Neural cell (in vitro differentiated cells): ENCODE measurements at regions not wholly inside any gene's neighbourhood (a gene's known extent, or its start where the extent isn't known, plus 50 kb on each side); places are given as distances from the start of the nearest gene placed in this dataset.

Experiments used
- H2AFZ ChIP-seq: fragments of 200-600, 300-800 bp; sonication (generic), shearing (Covaris generic); 2 replicates; pipeline ENCODE4 v1.6.0; 2014; ENCODE audit warnings: low read depth, mild to moderate bottlenecking, antibody characterized with exemption, low read length, moderate library complexity
- H3F3A ChIP-seq: fragments of 200-600 bp; shearing (Covaris generic); 2 replicates; pipeline ENCODE4 v1.6.1; 2016; ENCODE audit warnings: mild to moderate bottlenecking, moderate library complexity, mixed read lengths, antibody characterized with exemption, low read length; ENCODE audit not compliant: insufficient read depth, poor library complexity, severe bottlenecking
- H3K27ac ChIP-seq: fragments of 200-600, 300-800 bp; sonication (generic), shearing (Covaris generic); 2 replicates; pipeline ENCODE4 v1.5.1; 2014; ENCODE audit warnings: mild to moderate bottlenecking, low read length, moderate library complexity
- H3K27me3 ChIP-seq: fragments of 300-800, 200-600 bp; sonication (generic), shearing (Covaris generic); 2 replicates; pipeline ENCODE4 v1.6.0; 2014; ENCODE audit warnings: mild to moderate bottlenecking, low read depth, low read length, moderate library complexity; ENCODE audit not compliant: insufficient read depth
- H3K36me3 ChIP-seq: fragments of 300-800, 200-600 bp; sonication (generic), shearing (Covaris generic); 2 replicates; pipeline ENCODE4 v1.5.1; 2014; ENCODE audit warnings: mild to moderate bottlenecking, antibody characterized with exemption, low read length, moderate library complexity; ENCODE audit not compliant: insufficient read depth
- H3K4me2 ChIP-seq: fragments of 300-800, 200-600 bp; sonication (generic), shearing (Covaris generic); 2 replicates; pipeline ENCODE4 v1.6.0; 2014; ENCODE audit warnings: mild to moderate bottlenecking, low read length
- H3K4me3 ChIP-seq: fragments of 300-800, 200-600 bp; sonication (generic), shearing (Covaris generic); 2 replicates; pipeline ENCODE4 v1.5.1; 2014; ENCODE audit warnings: mild to moderate bottlenecking, low read length, moderate library complexity
- H3K79me2 ChIP-seq: fragments of 200-600 bp; shearing (Covaris generic); replicated peaks from 2 replicates; pipeline ENCODE4 v1.6.0; 2014; ENCODE audit warnings: mild to moderate bottlenecking, low read length, moderate library complexity; ENCODE audit not compliant: insufficient read depth
- H3K9ac ChIP-seq: fragments of 300-800, 200-600 bp; sonication (generic), shearing (Covaris generic); 2 replicates; pipeline ENCODE4 v1.6.1; 2016; ENCODE audit warnings: mild to moderate bottlenecking, low read length, mixed read lengths
- H3K9me2 ChIP-seq: fragments of 200-600 bp; shearing (Covaris generic); 2 replicates; pipeline ENCODE4 v1.6.1; 2016; ENCODE audit warnings: mild to moderate bottlenecking, low read length, mixed read lengths; ENCODE audit not compliant: insufficient read depth
- H3K9me3 ChIP-seq: fragments of 200-600, 300-800 bp; sonication (generic), shearing (Covaris generic); 2 replicates; pipeline ENCODE4 v1.6.1; 2016; ENCODE audit warnings: mild to moderate bottlenecking, mixed run types, low read length, moderate library complexity, mixed read lengths
- H4K20me1 ChIP-seq: fragments of 200-600 bp; shearing (Covaris generic); 2 replicates; pipeline ENCODE4 v1.6.1; 2016; ENCODE audit warnings: mild to moderate bottlenecking, mixed run types; ENCODE audit not compliant: insufficient read depth
- EP300 ChIP-seq: fragments of 450-650 bp; conservative IDR thresholded peaks from 2 replicates; pipeline ENCODE4 v1.6.1; 2014; ENCODE audit warnings: antibody characterized with exemption, mild to moderate bottlenecking, moderate library complexity; ENCODE audit not compliant: poor library complexity, severe bottlenecking
- EZH2 ChIP-seq: fragments of 200-600, 300-800 bp; shearing (Covaris generic), sonication (generic); IDR thresholded peaks from 2 replicates; pipeline ENCODE4 v1.6.1; 2014; ENCODE audit warnings: antibody characterized with exemption, low read length, borderline replicate concordance, mild to moderate bottlenecking; ENCODE audit not compliant: insufficient read depth, poor library complexity, severe bottlenecking
- MXI1 ChIP-seq: fragments of 450-650 bp; conservative IDR thresholded peaks from 2 replicates; pipeline ENCODE4 v1.6.1; 2014; ENCODE audit warnings: antibody characterized with exemption, mild to moderate bottlenecking; ENCODE audit not compliant: poor library complexity, severe bottlenecking
- POLR2AphosphoS5 ChIP-seq: IDR thresholded peaks from 2 replicates; pipeline ENCODE4 v1.6.1; 2012
- RAD21 ChIP-seq: fragments of 450-650 bp; conservative IDR thresholded peaks from 2 replicates; pipeline ENCODE4 v1.6.1; 2014; ENCODE audit warnings: antibody characterized with exemption, mild to moderate bottlenecking, moderate library complexity
- SMC3 ChIP-seq: fragments of 450-650 bp; conservative IDR thresholded peaks from 2 replicates; pipeline ENCODE4 v1.6.1; 2014; ENCODE audit warnings: antibody characterized with exemption, mild to moderate bottlenecking, moderate library complexity; ENCODE audit not compliant: poor library complexity
- TAF1 ChIP-seq: IDR thresholded peaks from 2 replicates; pipeline ENCODE4 v1.6.1; 2012; ENCODE audit warnings: low read depth
- TF ChIP-seq, protein P1 (sequence below): IDR thresholded peaks from 2 replicates; pipeline ENCODE4 v1.6.1; 2012; ENCODE audit warnings: borderline replicate concordance
- TF ChIP-seq, protein P2 (sequence below): fragments of 450-650 bp; IDR thresholded peaks from 2 replicates; pipeline ENCODE4 v1.5.1; 2014; ENCODE audit warnings: antibody characterized with exemption, mild to moderate bottlenecking, moderate library complexity; ENCODE audit not compliant: poor library complexity, severe bottlenecking

DNA sequence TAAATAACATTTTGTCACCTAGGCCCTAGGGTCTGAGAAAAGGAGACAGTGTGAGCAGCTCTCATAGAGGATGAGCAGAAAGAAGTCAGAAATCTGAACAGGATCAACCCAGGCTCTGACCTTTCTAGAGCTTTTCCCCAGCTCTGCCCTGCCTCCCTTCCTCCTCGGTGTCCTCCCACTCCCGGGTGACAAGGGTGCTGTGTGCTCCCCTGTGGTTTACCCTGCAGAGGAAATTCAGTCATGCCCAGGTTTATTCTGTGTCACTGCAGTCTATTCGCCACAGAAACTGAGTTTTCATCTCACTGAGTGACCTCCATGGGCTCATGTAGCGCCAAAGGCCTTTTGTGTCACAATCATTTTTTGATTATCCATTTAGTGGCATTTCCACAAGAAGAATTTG lies 76.6 kb downstream of the IL12A start:
- Histone ChIP-seq H3K79me2 (no peaks in the 10 kb centered on the region), H3K27ac (no peak overlapping the region)
- TF ChIP-seq EZH2 (no peak), MXI1 (no peak), POLR2AphosphoS5 (no peak), EP300 (no peak), RAD21 (no peak), SMC3 (no peak), TAF1 (no peak)
- TF ChIP-seq, protein P1, sequence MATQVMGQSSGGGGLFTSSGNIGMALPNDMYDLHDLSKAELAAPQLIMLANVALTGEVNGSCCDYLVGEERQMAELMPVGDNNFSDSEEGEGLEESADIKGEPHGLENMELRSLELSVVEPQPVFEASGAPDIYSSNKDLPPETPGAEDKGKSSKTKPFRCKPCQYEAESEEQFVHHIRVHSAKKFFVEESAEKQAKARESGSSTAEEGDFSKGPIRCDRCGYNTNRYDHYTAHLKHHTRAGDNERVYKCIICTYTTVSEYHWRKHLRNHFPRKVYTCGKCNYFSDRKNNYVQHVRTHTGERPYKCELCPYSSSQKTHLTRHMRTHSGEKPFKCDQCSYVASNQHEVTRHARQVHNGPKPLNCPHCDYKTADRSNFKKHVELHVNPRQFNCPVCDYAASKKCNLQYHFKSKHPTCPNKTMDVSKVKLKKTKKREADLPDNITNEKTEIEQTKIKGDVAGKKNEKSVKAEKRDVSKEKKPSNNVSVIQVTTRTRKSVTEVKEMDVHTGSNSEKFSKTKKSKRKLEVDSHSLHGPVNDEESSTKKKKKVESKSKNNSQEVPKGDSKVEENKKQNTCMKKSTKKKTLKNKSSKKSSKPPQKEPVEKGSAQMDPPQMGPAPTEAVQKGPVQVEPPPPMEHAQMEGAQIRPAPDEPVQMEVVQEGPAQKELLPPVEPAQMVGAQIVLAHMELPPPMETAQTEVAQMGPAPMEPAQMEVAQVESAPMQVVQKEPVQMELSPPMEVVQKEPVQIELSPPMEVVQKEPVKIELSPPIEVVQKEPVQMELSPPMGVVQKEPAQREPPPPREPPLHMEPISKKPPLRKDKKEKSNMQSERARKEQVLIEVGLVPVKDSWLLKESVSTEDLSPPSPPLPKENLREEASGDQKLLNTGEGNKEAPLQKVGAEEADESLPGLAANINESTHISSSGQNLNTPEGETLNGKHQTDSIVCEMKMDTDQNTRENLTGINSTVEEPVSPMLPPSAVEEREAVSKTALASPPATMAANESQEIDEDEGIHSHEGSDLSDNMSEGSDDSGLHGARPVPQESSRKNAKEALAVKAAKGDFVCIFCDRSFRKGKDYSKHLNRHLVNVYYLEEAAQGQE = no peak
- TF ChIP-seq, protein P2, sequence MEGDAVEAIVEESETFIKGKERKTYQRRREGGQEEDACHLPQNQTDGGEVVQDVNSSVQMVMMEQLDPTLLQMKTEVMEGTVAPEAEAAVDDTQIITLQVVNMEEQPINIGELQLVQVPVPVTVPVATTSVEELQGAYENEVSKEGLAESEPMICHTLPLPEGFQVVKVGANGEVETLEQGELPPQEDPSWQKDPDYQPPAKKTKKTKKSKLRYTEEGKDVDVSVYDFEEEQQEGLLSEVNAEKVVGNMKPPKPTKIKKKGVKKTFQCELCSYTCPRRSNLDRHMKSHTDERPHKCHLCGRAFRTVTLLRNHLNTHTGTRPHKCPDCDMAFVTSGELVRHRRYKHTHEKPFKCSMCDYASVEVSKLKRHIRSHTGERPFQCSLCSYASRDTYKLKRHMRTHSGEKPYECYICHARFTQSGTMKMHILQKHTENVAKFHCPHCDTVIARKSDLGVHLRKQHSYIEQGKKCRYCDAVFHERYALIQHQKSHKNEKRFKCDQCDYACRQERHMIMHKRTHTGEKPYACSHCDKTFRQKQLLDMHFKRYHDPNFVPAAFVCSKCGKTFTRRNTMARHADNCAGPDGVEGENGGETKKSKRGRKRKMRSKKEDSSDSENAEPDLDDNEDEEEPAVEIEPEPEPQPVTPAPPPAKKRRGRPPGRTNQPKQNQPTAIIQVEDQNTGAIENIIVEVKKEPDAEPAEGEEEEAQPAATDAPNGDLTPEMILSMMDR = no peak

DNA sequence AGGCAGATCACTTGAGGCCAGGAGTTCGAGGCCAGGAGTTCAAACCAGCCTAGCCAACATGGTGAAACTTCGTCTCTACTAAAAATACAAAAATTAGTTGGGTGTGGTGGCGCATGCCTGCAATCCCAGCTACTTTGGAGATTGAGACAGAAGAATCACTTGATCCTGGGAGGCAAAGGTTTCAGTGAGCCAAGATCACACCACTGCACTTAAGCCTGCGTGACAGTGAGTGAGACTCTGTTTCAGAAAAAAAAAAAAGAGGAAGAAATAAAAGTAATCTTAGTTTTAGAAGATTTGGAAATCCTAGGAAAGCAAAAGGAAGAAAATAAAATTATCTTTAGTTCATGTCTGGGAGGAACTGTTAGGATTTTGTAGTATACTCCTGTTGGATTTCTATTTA lies 77.2 kb downstream of the IL12A start:
- no peak overlapping the region for H3K4me2 ChIP-seq
- no peaks in the 10 kb centered on the region for H3K36me3 ChIP-seq
- H4K20me1 ChIP-seq = no peaks in the 10 kb centered on the region
- no peak overlapping the region for H3K9ac ChIP-seq
- no peaks in the 10 kb centered on the region for H3F3A ChIP-seq
- no peak overlapping the region for H2AFZ ChIP-seq
- no peaks in the 10 kb centered on the region for H3K27me3 ChIP-seq
- no peak overlapping the region for H3K27ac ChIP-seq
- no peaks in the 10 kb centered on the region for H3K9me3 ChIP-seq
- H3K9me2 ChIP-seq = no peaks in the 10 kb centered on the region
- H3K4me3 ChIP-seq = no peak overlapping the region
- TF ChIP-seq, protein P1 = no peak
- TF ChIP-seq SMC3 (no peak), TAF1 (no peak), POLR2AphosphoS5 (no peak), RAD21 (no peak), MXI1 (no peak), EZH2 (no peak), EP300 (no peak)
- TF ChIP-seq, protein P2 = no peak
- H3K79me2 ChIP-seq = no peaks in the 10 kb centered on the region

More for the DNA sequence above, 76.6 kb downstream of the IL12A start:
- H3K9me3 ChIP-seq = no peaks in the 10 kb centered on the region
- H3K36me3 ChIP-seq = no peaks in the 10 kb centered on the region
- no peaks in the 10 kb centered on the region for H4K20me1 ChIP-seq
- no peak overlapping the region for H2AFZ ChIP-seq
- no peak overlapping the region for H3K4me3 ChIP-seq
- no peak overlapping the region for H3K9ac ChIP-seq
- no peaks in the 10 kb centered on the region for H3F3A ChIP-seq
- H3K9me2 ChIP-seq = no peaks in the 10 kb centered on the region
- no peaks in the 10 kb centered on the region for H3K27me3 ChIP-seq
- no peak overlapping the region for H3K4me2 ChIP-seq
